HFFc6 (cell line): ENCODE measurements at regions not wholly inside any gene's neighbourhood (a gene's known extent, or its start where the extent isn't known, plus 50 kb on each side); places are given as distances from the start of the nearest gene placed in this dataset.

Experiments used
- DNase-seq: peaks from one replicate; pipeline ENCODE4 v3.0.0-alpha.2; 2018
- H3K27ac Mint-ChIP-seq: 2 replicates; pipeline ENCODE4 v1.8.0; 2020; ENCODE audit warnings: mild to moderate bottlenecking, mixed read lengths
- H3K27me3 Mint-ChIP-seq: 2 replicates; pipeline ENCODE4 v1.8.0; 2021; ENCODE audit warnings: mild to moderate bottlenecking, moderate library complexity, mixed read lengths; ENCODE audit not compliant: insufficient read depth
- H3K36me3 Mint-ChIP-seq: 2 replicates; pipeline ENCODE4 v1.8.0; 2021; ENCODE audit warnings: low read depth, mixed read lengths
- H3K4me1 Mint-ChIP-seq: 2 replicates; pipeline ENCODE4 v1.8.0; 2020; ENCODE audit warnings: low read depth, mixed read lengths
- H3K4me3 Mint-ChIP-seq: 2 replicates; pipeline ENCODE4 v1.8.0; 2020; ENCODE audit warnings: mild to moderate bottlenecking, moderate library complexity, mixed read lengths
- H3K9me3 Mint-ChIP-seq: 2 replicates; pipeline ENCODE4 v1.8.0; 2020; ENCODE audit warnings: mild to moderate bottlenecking, mixed read lengths
- CTCF ChIP-seq: fragments of 200-600 bp; sonication (generic); IDR thresholded peaks from 2 replicates; pipeline ENCODE4 v1.5.0; 2021; ENCODE audit warnings: antibody characterized with exemption, mild to moderate bottlenecking

GRCh38 chr3:127407026-127407939 lies 119.4 kb upstream of the PRR20G start:
- Mint-ChIP-seq H3K4me1 (no peaks in the 10 kb centered on the region), H3K27ac (no peak overlapping the region), H3K4me3 (no peak overlapping the region), H3K9me3 (no peaks in the 10 kb centered on the region), H3K36me3 (no peaks in the 10 kb centered on the region), H3K27me3 (peaks cover 49% of the 10 kb centered on the region)
- no peak for TF ChIP-seq CTCF
- DNase-seq, result no peak

GRCh38 chr3:127406309-127407025 lies 118.6 kb upstream of the PRR20G start:
- no peak overlapping the region for H3K27ac Mint-ChIP-seq
- TF ChIP-seq CTCF, result peak; percentile 68
- peaks cover 51% of the 10 kb centered on the region for H3K27me3 Mint-ChIP-seq
- no peak overlapping the region for H3K4me3 Mint-ChIP-seq
- peak; percentile 15 for DNase-seq
- no peaks in the 10 kb centered on the region for H3K4me1 Mint-ChIP-seq
- H3K36me3 Mint-ChIP-seq, result no peaks in the 10 kb centered on the region
- no peaks in the 10 kb centered on the region for H3K9me3 Mint-ChIP-seq

GRCh38 chr3:127405791-127406190 lies 117.9 kb upstream of the PRR20G start:
- DNase-seq, result no peak
- TF ChIP-seq CTCF, result no peak
- H3K36me3 Mint-ChIP-seq, result no peaks in the 10 kb centered on the region
- no peaks in the 10 kb centered on the region for H3K4me1 Mint-ChIP-seq
- H3K27ac Mint-ChIP-seq, result no peak overlapping the region
- H3K27me3 Mint-ChIP-seq, result peaks cover 45% of the 10 kb centered on the region
- no peak overlapping the region for H3K4me3 Mint-ChIP-seq
- no peaks in the 10 kb centered on the region for H3K9me3 Mint-ChIP-seq

- Mint-ChIP-seq H3K27me3 (peaks cover 39% of the 10 kb centered on the region), H3K4me1 (no peaks in the 10 kb centered on the region)
Observed at GRCh38 chr3:127405010-127405598, 117.3 kb upstream of the PRR20G start.

More at GRCh38 chr3:127405010-127405598, 117.3 kb upstream of the PRR20G start:
- H3K4me3 Mint-ChIP-seq, result no peak overlapping the region
- DNase-seq, result no peak
- H3K27ac Mint-ChIP-seq, result no peak overlapping the region
- no peaks in the 10 kb centered on the region for H3K9me3 Mint-ChIP-seq
- no peaks in the 10 kb centered on the region for H3K36me3 Mint-ChIP-seq
- no peak for TF ChIP-seq CTCF
